Astrocyte (in vitro differentiated cells and primary cell): ENCODE measurements at regions not wholly inside any gene's neighbourhood (a gene's known extent, or its start where the extent isn't known, plus 50 kb on each side); places are given as distances from the start of the nearest gene placed in this dataset.

Experiments used
- EZH2 ChIP-seq: IDR thresholded peaks from 2 replicates; pipeline ENCODE4 v1.6.1; 2012; ENCODE audit warnings: mild to moderate bottlenecking, low read length, inconsistent platforms; ENCODE audit not compliant: insufficient read depth
- TF ChIP-seq, protein P1 (sequence below): IDR thresholded peaks from 2 replicates; pipeline ENCODE4 v1.5.1; 2011; ENCODE audit warnings: low read depth, mild to moderate bottlenecking, inconsistent platforms, low read length, moderate library complexity; ENCODE audit not compliant: insufficient read depth

DNA sequence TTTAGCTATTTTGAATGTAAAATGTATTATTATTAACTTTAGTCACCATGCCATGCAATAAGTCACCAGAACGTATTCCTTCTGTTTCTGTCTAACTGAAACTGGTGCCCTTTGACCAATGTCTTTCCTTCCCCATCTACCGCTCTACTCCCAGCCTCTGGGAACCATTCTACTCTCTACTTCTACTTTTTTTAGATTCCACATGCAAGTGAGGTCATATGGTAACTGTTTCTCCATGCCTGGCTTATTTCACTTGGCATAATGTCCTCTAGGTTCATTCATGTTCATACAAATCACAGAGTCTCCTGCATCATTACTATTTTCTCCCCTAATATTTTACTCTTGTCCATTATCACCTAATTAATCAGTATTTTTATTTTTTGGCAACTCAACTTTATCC lies 160.1 kb downstream of the TMX1 start:
- TF ChIP-seq, protein P1, sequence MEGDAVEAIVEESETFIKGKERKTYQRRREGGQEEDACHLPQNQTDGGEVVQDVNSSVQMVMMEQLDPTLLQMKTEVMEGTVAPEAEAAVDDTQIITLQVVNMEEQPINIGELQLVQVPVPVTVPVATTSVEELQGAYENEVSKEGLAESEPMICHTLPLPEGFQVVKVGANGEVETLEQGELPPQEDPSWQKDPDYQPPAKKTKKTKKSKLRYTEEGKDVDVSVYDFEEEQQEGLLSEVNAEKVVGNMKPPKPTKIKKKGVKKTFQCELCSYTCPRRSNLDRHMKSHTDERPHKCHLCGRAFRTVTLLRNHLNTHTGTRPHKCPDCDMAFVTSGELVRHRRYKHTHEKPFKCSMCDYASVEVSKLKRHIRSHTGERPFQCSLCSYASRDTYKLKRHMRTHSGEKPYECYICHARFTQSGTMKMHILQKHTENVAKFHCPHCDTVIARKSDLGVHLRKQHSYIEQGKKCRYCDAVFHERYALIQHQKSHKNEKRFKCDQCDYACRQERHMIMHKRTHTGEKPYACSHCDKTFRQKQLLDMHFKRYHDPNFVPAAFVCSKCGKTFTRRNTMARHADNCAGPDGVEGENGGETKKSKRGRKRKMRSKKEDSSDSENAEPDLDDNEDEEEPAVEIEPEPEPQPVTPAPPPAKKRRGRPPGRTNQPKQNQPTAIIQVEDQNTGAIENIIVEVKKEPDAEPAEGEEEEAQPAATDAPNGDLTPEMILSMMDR: no peak
- TF ChIP-seq EZH2: no peak
